ENCODE measurements at regions not wholly inside any gene's neighbourhood (a gene's known extent, or its start where the extent isn't known, plus 50 kb on each side); places are given as distances from the start of the nearest gene placed in this dataset.

DNA sequence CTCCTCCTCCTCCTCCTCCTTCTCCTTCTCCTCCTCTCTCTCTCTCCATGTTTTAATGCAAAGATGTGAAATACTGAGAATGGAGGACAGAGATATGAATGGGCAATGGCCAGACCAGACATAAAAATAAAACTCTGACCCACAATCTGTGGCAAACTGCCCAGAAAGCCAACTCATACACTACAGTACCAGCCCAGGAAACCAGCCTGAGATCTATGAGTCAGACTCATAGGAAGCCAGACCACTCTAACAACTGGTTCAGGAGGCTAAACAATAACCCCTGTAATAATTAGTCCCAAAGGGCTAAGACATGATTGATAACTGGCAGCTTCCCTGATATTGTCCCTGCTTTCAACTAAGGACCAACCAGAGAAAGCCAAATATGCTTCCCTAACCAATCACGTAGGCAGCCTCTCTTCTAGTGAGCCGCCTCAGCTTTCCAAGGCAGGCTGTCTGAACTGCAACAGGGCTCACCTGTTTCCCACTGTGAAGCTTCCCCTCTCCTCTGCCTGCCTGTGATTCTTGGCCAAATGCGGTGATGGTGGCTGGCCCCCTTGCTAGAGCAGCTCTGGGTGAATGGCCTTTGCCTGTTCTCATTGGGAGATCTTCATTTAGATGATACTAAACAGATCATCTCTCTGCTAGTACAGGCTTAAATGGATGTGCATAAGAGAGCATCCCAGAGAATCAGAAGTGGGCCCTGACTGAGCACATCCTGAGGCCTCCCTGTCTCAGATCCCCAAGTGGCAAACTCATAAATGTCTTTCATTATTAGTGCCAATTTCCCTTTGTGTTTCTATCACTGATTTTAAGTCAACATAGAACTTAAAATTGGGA lies 817.6 kb downstream of the TNS3 start:
- ChIA-PET POLR2A (no interaction called here), CTCF (no interaction called here)
- H3K27me3 Mint-ChIP-seq, result no peaks in the 10 kb centered on the region
- TF ChIP-seq, protein P1, sequence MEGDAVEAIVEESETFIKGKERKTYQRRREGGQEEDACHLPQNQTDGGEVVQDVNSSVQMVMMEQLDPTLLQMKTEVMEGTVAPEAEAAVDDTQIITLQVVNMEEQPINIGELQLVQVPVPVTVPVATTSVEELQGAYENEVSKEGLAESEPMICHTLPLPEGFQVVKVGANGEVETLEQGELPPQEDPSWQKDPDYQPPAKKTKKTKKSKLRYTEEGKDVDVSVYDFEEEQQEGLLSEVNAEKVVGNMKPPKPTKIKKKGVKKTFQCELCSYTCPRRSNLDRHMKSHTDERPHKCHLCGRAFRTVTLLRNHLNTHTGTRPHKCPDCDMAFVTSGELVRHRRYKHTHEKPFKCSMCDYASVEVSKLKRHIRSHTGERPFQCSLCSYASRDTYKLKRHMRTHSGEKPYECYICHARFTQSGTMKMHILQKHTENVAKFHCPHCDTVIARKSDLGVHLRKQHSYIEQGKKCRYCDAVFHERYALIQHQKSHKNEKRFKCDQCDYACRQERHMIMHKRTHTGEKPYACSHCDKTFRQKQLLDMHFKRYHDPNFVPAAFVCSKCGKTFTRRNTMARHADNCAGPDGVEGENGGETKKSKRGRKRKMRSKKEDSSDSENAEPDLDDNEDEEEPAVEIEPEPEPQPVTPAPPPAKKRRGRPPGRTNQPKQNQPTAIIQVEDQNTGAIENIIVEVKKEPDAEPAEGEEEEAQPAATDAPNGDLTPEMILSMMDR (IDR thresholded peaks at IDR 0.05), result no peak
- intact Hi-C loops (cut with DNase I, micrococcal nuclease), result no loop called here
- H3K9me3 Mint-ChIP-seq, result peaks cover 11% of the 10 kb centered on the region
- H3K4me1 ChIP-seq (ENCODE audit: insufficient read depth, low read length), result no peaks in the 10 kb centered on the region
- no peaks in the 10 kb centered on the region for H3K36me3 Mint-ChIP-seq (ENCODE audit: low read depth)
- H3K27ac ChIP-seq (ENCODE audit: low read depth in 1 of 2, low read length in 2 of 2), result no peak overlapping the region
- no peak overlapping the region for H3K27ac Mint-ChIP-seq
- peaks cover 0 to 5% of the 10 kb centered on the region in 2 experiments for H3K9me3 ChIP-seq (ENCODE audit: control insufficient read depth in 1 of 2, insufficient read depth in 1 of 2, low read length in 2 of 2)
- ATAC-seq (ENCODE audit: poor library complexity) (no peak), DNase-seq (no peak)
- no peak overlapping the region for H3K4me3 Mint-ChIP-seq
- H3K4me1 Mint-ChIP-seq (ENCODE audit: low read depth), result no peaks in the 10 kb centered on the region
- H3K4me3 ChIP-seq (ENCODE audit: low read length), result no peak overlapping the region
- H3K27me3 ChIP-seq (ENCODE audit: control insufficient read depth in 1 of 2, insufficient read depth in 2 of 2, low read length in 2 of 2), result no peaks in the 10 kb centered on the region
- H3K36me3 ChIP-seq (ENCODE audit: insufficient read depth, low read length), result no peaks in the 10 kb centered on the region

DNA sequence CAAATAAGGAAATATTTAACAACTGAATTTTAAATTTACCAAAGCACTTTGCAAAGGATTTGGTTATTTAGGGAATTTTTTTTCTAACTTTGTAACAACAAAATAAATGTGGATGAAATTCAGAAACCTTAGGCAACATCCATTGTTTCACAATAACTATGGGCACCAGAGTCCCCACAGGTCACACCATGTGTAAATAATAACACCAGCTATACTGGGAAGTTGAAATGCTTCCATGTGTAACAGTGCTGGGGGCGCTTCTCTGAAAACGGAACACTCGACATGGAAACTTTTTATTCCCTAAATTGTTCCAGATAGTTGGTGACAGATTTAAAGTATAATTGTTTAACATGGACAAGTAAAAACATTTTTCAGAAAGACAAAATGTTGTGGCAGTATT lies 818.6 kb downstream of the TNS3 start:
- TF ChIP-seq, protein P1 (IDR thresholded peaks at IDR 0.05), result no peak
- ChIA-PET POLR2A (no interaction called here), CTCF (no interaction called here)
- DNase-seq (no peak), ATAC-seq (ENCODE audit: poor library complexity) (no peak)
- no peaks in the 10 kb centered on the region for H3K4me1 Mint-ChIP-seq (ENCODE audit: low read depth)
- H3K27ac ChIP-seq (ENCODE audit: low read depth in 1 of 2, low read length in 2 of 2), result no peak overlapping the region
- no peaks in the 10 kb centered on the region for H3K36me3 Mint-ChIP-seq (ENCODE audit: low read depth)
- H3K4me3 Mint-ChIP-seq, result no peak overlapping the region
- no peaks in the 10 kb centered on the region for H3K27me3 ChIP-seq (ENCODE audit: control insufficient read depth in 1 of 2, insufficient read depth in 2 of 2, low read length in 2 of 2)
- intact Hi-C loops (cut with DNase I, micrococcal nuclease), result no loop called here
- H3K9me3 ChIP-seq (ENCODE audit: control insufficient read depth in 1 of 2, insufficient read depth in 1 of 2, low read length in 2 of 2), result peaks cover 0 to 5% of the 10 kb centered on the region in 2 experiments
- H3K27ac Mint-ChIP-seq, result no peak overlapping the region
- H3K36me3 ChIP-seq (ENCODE audit: insufficient read depth, low read length), result no peaks in the 10 kb centered on the region
- no peak overlapping the region for H3K4me3 ChIP-seq (ENCODE audit: low read length)
- no peaks in the 10 kb centered on the region for H3K4me1 ChIP-seq (ENCODE audit: insufficient read depth, low read length)
- peaks cover 5% of the 10 kb centered on the region for H3K9me3 Mint-ChIP-seq
- H3K27me3 Mint-ChIP-seq, result no peaks in the 10 kb centered on the region

GRCh38 chr7:46759711-46760480 lies 822.0 kb downstream of the TNS3 start:
- Mint-ChIP-seq H3K27ac (no peak overlapping the region), H3K27me3 (no peaks in the 10 kb centered on the region), H3K9me3 (peaks cover 9% of the 10 kb centered on the region), H3K4me3 (no peak overlapping the region), H3K36me3 (ENCODE audit: low read depth) (no peaks in the 10 kb centered on the region), H3K4me1 (ENCODE audit: low read depth) (no peaks in the 10 kb centered on the region)
- TF ChIP-seq, protein P1 (IDR thresholded peaks at IDR 0.05), result no peak
- DNase-seq (no peak), ATAC-seq (ENCODE audit: poor library complexity) (no peak)
- Histone ChIP-seq H3K27me3 (ENCODE audit: control insufficient read depth in 1 of 2, insufficient read depth in 2 of 2, low read length in 2 of 2) (no peaks in the 10 kb centered on the region), H3K9me3 (ENCODE audit: control insufficient read depth in 1 of 2, insufficient read depth in 1 of 2, low read length in 2 of 2) (peaks cover 0 to 5% of the 10 kb centered on the region in 2 experiments), H3K27ac (ENCODE audit: low read depth in 1 of 2, low read length in 2 of 2) (no peak overlapping the region), H3K4me1 (ENCODE audit: insufficient read depth, low read length) (no peaks in the 10 kb centered on the region), H3K36me3 (ENCODE audit: insufficient read depth, low read length) (no peaks in the 10 kb centered on the region), H3K4me3 (ENCODE audit: low read length) (no peak overlapping the region)
- POLR2A ChIA-PET, result no interaction called here
- CTCF ChIA-PET, result no interaction called here
- intact Hi-C loops (cut with DNase I, micrococcal nuclease), result no loop called here

Measured in CD4-positive, alpha-beta T cell (primary cell).